Heart left ventricle (tissue), 13 donors: ENCODE measurements at regions not wholly inside any gene's neighbourhood (a gene's known extent, or its start where the extent isn't known, plus 50 kb on each side); places are given as distances from the start of the nearest gene placed in this dataset.

Experiments used
- POLR2A ChIP-seq, 2 donors: fragments of 450-650 bp; IDR thresholded peaks; one replicate each; pipeline ENCODE4 v1.6.1; 2017; ENCODE audit warnings: antibody characterized with exemption in 2 of 2, mild to moderate bottlenecking in 2 of 2, moderate library complexity in 2 of 2
- TF ChIP-seq, protein P1 (sequence below), 12 donors: fragments of 200-600 bp; sonication (generic) in 4 of 12; IDR thresholded peaks; one replicate each; pipeline versions ENCODE4 v1.5.0 to v1.8.0; 2018 to 2022; ENCODE audit warnings: antibody characterized with exemption in 12 of 12, mild to moderate bottlenecking in 5 of 12
- donor health status: ischemic (EF 13 %, LVEDD 7.1; RV severe dilation, severe dysfunction).
- donor health status: DM: no; HTN: yes; CAD: no.
- donor health status: DM: no; HTN: no; CAD: no.
- donor health status: ischemic (EF 25% LVEDD 6.9; RV normal size, moderate dysfunction).
- donor health status: ischemic (EF 25% LVEDD 5.7; RV mildly dilated, moderate dysfunction).
- donor health status: ischemic (EF 35%, LVEDD 5.7; RV mildly dilated, moderate dysfunction).
- donor health status: nonischemic (EF 11% LVEDD 7.7; RV severe dilation, severe dysfunction).
- donor health status: DM: yes; HTN: yes; CAD: no.
- donor health status: PGD.
- donor health status: ischemic (EF 29% LVEDD 5.4; RV normal size, mild dysfunction).
- donor health status: nonischemic (EF 23%, LVEDD 6.1; RV moderate dilation, normal function).

- no peak for TF ChIP-seq POLR2A (IDR thresholded peaks at IDR 0.05)
- TF ChIP-seq, protein P1, sequence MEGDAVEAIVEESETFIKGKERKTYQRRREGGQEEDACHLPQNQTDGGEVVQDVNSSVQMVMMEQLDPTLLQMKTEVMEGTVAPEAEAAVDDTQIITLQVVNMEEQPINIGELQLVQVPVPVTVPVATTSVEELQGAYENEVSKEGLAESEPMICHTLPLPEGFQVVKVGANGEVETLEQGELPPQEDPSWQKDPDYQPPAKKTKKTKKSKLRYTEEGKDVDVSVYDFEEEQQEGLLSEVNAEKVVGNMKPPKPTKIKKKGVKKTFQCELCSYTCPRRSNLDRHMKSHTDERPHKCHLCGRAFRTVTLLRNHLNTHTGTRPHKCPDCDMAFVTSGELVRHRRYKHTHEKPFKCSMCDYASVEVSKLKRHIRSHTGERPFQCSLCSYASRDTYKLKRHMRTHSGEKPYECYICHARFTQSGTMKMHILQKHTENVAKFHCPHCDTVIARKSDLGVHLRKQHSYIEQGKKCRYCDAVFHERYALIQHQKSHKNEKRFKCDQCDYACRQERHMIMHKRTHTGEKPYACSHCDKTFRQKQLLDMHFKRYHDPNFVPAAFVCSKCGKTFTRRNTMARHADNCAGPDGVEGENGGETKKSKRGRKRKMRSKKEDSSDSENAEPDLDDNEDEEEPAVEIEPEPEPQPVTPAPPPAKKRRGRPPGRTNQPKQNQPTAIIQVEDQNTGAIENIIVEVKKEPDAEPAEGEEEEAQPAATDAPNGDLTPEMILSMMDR (IDR thresholded peaks at IDR 0.05) = no peak
Measured at GRCh38 chr3:194029846-194030245, 106.1 kb upstream of the HES1 start.
